ENCODE measurements at regions not wholly inside any gene's neighbourhood (a gene's known extent, or its start where the extent isn't known, plus 50 kb on each side); places are given as distances from the start of the nearest gene placed in this dataset.

- no peak for TF ChIP-seq CTCF (IDR thresholded peaks at IDR 0.05; ENCODE audit: borderline replicate concordance, control extremely low read depth, extremely low read depth, insufficient read depth, missing control alignments)
- in situ Hi-C loops (cut with MboI; ENCODE audit: low sequenced_read_pairs, unreplicated experiment) = no loop called here
- DNase-seq (ENCODE audit: low spot score) = no peak
Observed at GRCh38 chr1:105492921-105493320, 1563.6 kb upstream of the PRMT6 start.

GRCh38 chr1:105516068-105516467 lies 1540.4 kb upstream of the PRMT6 start:
- no peak for DNase-seq (ENCODE audit: low spot score)
- no peak for TF ChIP-seq CTCF (IDR thresholded peaks at IDR 0.05; ENCODE audit: borderline replicate concordance, control extremely low read depth, extremely low read depth, insufficient read depth, missing control alignments)
- in situ Hi-C loops (cut with MboI; ENCODE audit: low sequenced_read_pairs, unreplicated experiment) = no loop called here

GRCh38 chr1:105533996-105534395 lies 1522.5 kb upstream of the PRMT6 start:
- TF ChIP-seq CTCF (IDR thresholded peaks at IDR 0.05; ENCODE audit: borderline replicate concordance, control extremely low read depth, extremely low read depth, insufficient read depth, missing control alignments) = no peak
- no peak for DNase-seq (ENCODE audit: low spot score)
- in situ Hi-C loops (cut with MboI; ENCODE audit: low sequenced_read_pairs, unreplicated experiment) = no loop called here

- in situ Hi-C loops (cut with MboI; ENCODE audit: low sequenced_read_pairs, unreplicated experiment) = no loop called here
- no peak for TF ChIP-seq CTCF (IDR thresholded peaks at IDR 0.05; ENCODE audit: borderline replicate concordance, control extremely low read depth, extremely low read depth, insufficient read depth, missing control alignments)
- no peak for DNase-seq (ENCODE audit: low spot score)
Observed at GRCh38 chr1:105544475-105544874, 1512.0 kb upstream of the PRMT6 start.

- in situ Hi-C loops (cut with MboI; ENCODE audit: low sequenced_read_pairs, unreplicated experiment) = no loop called here
- DNase-seq (ENCODE audit: low spot score) = no peak
- no peak for TF ChIP-seq CTCF (IDR thresholded peaks at IDR 0.05; ENCODE audit: borderline replicate concordance, control extremely low read depth, extremely low read depth, insufficient read depth, missing control alignments)
Observed at GRCh38 chr1:105556266-105556665, 1500.2 kb upstream of the PRMT6 start.

- no peak for DNase-seq (ENCODE audit: low spot score)
- TF ChIP-seq CTCF (IDR thresholded peaks at IDR 0.05; ENCODE audit: borderline replicate concordance, control extremely low read depth, extremely low read depth, insufficient read depth, missing control alignments) = no peak
- in situ Hi-C loops (cut with MboI; ENCODE audit: low sequenced_read_pairs, unreplicated experiment) = no loop called here
Observed at GRCh38 chr1:105558023-105558422, 1498.5 kb upstream of the PRMT6 start.

- no peak for TF ChIP-seq CTCF (IDR thresholded peaks at IDR 0.05; ENCODE audit: borderline replicate concordance, control extremely low read depth, extremely low read depth, insufficient read depth, missing control alignments)
- DNase-seq (ENCODE audit: low spot score) = no peak
- in situ Hi-C loops (cut with MboI; ENCODE audit: low sequenced_read_pairs, unreplicated experiment) = no loop called here
Observed at GRCh38 chr1:105565006-105565405, 1491.5 kb upstream of the PRMT6 start.

Data from GM13976 (cell line).